ENCODE measurements at regions not wholly inside any gene's neighbourhood (a gene's known extent, or its start where the extent isn't known, plus 50 kb on each side); places are given as distances from the start of the nearest gene placed in this dataset.

DNA sequence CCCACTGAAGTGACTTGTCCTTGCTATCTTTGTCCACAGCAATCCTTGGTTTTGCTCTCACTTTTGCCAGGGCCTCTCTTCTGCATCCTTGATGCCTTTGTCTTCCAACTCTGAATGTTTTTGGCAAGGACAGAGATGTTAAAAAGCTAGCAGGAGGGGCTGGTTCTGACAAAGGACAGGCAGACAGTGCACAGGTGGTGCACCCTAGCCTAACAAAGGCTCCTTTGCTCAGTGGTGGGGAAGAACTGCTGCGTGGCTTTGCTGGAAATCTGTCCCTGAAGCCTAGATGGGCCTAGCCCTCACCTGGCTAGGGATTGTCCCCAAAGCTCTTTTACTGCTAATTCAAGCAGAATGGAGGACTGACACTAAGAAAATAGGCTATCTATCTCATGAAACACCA lies 233.5 kb downstream of the MAN2A1 start:
- TF ChIP-seq SP1 (IDR thresholded peaks at IDR 0.05): no peak
- no peak for TF ChIP-seq HDGF (IDR thresholded peaks at IDR 0.05; ENCODE audit: borderline replicate concordance)
- no peak for TF ChIP-seq ELF4 (IDR thresholded peaks at IDR 0.05)
- no peak for TF ChIP-seq CTBP1 (IDR thresholded peaks at IDR 0.05; ENCODE audit: borderline replicate concordance)
- no peak for TF ChIP-seq BHLHE40 (IDR thresholded peaks at IDR 0.05; ENCODE audit: borderline replicate concordance)
- TF ChIP-seq FOXM1 (IDR thresholded peaks at IDR 0.05; ENCODE audit: borderline replicate concordance): no peak
- TF ChIP-seq FOXA1 (IDR thresholded peaks at IDR 0.05): no peak
- no peak for TF ChIP-seq ZNF384 (IDR thresholded peaks at IDR 0.05)
- no peak for TF ChIP-seq NFRKB (IDR thresholded peaks at IDR 0.05)
- no peak for TF ChIP-seq FOXK2 (IDR thresholded peaks at IDR 0.05)
- no peak for TF ChIP-seq TARDBP (IDR thresholded peaks at IDR 0.05)
- TF ChIP-seq SUZ12 (IDR thresholded peaks at IDR 0.05): no peak
- no peak for TF ChIP-seq LEF1 (IDR thresholded peaks at IDR 0.05; ENCODE audit: borderline replicate concordance)

Measured in HEK293T (cell line).